GM11168 (cell line): ENCODE measurements at regions not wholly inside any gene's neighbourhood (a gene's known extent, or its start where the extent isn't known, plus 50 kb on each side); places are given as distances from the start of the nearest gene placed in this dataset.

ENCODE experiments used
- in situ Hi-C: fragments of 300-500 bp; cut with MboI; formaldehyde crosslinking; loops from one replicate; pipeline ENCODE4 v1.12.0; 2022; ENCODE audit warnings: low sequenced_read_pairs; ENCODE audit not compliant: unreplicated experiment

DNA sequence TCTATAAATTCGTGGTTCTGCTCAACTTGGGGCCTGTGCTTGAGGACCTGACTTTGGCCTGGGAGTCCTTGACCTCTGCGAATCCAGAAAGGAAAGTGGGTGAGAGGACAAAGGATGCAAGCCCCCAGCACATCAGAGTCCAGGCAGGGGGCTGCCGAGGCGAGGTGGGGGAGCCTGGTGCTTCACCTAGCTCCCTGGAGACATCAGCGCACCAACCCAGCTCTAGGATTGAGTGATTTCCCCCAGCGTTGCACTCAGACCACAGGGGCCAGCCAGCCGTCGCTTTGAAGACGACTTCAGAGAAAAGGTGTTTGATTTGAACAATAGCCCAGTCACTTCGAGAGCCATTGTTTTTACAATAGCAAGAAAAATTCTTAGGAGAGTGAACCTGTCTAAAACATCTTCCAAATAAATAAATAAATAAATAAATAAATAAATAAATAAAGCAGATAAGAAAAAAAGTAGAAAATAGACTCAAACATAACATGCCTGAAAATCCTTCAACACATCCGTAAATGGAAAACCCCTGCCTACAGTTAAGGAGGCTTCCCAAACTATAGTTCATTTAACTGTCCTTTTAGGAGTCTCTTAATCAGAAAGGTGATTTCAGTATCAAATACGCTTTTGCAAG, 180.9 kb downstream of the RBFOX3 start:
- in situ Hi-C loops: no loop called here

- in situ Hi-C loops: no loop called here
Measured at GRCh38 chr17:79428988-79429387, 181.9 kb downstream of the RBFOX3 start.

- in situ Hi-C loops: no loop called here
Measured at GRCh38 chr17:79427621-79428539, 183.0 kb downstream of the RBFOX3 start.

DNA sequence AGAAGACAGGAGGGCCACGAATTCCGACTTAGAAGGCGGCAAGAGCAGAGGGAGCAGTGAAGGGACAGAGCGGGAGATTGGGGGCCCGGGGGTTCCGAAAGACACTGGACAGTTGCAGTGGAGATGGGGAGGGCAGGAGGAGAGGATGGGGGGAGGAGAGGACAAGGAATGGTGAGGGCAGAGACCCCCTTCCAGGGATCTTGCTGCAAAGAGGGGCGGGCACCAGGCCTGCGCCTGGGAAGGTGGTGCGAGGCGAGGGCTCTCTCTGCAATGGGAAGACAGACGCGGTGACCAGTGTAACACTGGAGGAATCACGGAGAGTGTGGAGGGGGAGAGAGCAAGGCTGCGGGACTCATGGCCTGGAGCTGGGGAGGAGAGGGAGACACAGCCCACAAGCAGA, 185.2 kb downstream of the RBFOX3 start:
- in situ Hi-C loops: no loop called here

GRCh38 chr17:79424471-79425185, 186.2 kb downstream of the RBFOX3 start:
- in situ Hi-C loops: no loop called here

DNA sequence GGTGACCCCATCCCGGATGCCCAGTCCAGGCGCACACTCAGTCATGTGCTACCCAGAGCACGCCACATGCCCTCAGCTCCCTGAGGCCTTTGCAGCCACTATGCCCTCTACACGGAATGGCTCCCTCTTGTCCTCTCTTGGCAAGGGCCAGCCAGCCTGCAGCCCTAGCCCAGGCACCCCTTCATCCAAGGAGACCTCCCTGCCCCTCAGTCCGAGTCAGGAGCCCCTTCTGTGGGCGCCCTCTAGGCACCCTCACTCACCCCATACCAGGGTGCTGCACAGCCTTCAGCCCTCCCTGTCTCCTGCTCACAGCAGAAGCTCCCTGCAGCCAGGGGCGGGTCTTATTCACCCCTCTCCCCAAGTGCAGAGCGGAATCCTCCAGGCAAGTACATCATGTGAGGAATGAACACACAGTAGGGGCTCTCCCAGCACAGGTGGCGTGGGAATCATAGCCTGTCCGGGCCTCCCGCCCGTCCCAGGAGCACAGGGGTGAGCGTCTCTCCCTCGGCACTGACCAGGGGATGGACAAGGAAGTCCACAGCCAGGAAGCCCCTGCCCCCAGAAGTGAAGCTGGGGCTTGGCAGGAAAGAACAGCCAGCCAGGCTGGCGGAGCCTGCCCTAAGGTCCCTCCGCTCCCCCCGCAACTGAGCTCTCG, 186.9 kb downstream of the RBFOX3 start:
- in situ Hi-C loops: no loop called here

GRCh38 chr17:79422236-79422635, 188.6 kb downstream of the RBFOX3 start:
- in situ Hi-C loops: no loop called here

- in situ Hi-C loops: no loop called here
Measured at GRCh38 chr17:79420318-79421243, 190.3 kb downstream of the RBFOX3 start.

DNA sequence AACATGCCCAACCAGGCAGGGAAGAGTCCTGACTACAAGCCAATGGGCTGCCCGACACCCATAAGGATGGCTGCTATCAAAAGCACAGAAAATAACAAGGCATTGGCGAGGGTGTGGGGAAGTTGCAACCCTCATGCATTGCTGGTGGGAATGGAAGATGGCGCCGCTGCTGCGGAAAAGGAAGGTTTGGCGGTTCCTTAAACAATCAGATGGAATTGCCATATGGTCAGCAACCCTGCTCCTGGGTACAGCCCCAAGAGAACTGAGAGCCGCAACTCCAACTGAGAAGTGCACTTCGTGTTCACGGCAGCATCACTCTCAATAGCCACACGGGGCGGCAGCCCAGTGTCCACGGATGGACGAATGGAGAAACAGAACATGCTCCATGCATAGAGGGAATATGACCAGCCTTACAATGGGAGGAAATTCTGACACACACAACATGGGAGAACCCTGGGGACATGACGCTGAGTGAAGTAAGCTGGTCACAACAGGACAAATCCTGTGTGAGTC, 193.3 kb downstream of the RBFOX3 start:
- in situ Hi-C loops: no loop called here

DNA sequence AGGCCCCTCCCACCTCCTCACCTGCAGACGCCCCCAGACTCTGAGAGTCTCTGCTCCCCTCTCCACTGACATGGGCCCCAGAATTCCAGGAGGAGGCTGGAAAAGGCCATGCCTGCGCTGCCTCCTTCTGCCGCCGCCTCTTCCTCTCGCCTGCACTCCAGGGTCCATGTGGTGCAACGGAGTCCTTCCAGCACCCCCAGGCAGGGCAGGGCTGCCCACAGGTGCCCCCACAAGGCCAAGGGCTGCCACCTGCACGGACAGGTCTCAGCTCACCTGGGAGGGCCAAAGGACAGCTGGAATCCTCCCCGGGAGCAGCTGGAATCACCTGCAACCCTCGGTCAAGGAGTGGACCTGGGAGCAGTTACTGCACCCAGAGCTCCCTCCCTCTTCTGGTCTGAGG, 194.9 kb downstream of the RBFOX3 start:
- in situ Hi-C loops: no loop called here

DNA sequence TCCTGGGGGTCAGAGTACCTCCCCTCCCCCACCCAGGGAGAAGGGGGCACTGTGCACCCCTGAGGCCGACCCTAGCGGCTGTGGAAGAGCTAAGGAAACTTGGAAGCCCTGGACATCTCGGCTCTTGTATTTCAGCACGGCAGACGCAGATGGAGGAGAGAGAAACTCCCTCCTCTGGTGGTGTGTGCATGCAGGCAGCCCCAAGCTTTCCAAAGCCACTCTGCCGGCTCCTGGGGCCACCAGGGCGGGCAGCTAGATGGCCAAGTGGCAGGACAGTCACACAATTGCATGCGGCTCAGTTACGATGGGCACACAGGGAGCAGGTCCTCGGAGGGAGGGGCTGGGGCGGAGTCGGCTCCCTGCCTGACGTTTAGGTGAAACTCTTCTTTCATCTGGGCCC, 195.5 kb downstream of the RBFOX3 start:
- in situ Hi-C loops: no loop called here

DNA sequence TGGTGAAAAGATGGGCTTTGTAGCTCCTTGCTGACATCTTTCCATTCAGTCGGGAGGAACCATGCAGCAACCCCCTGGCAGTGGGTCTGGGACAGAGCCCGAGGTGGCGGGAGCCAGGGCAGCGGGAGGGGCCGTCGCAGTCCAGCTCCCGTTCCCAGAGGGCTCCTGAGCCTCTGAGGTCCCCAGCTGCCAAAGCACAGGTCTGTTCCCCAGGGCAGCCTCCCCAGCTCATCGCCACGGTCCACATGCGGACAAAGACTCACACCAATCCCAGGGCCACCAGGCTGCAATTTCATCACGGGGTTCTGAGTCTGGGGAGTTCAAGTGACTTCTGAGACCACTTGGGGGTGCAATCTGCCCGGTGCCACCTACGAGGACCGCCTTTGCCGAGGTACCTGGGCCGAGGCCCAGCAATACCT, 196.0 kb downstream of the RBFOX3 start:
- in situ Hi-C loops: no loop called here

GRCh38 chr17:79414063-79414792, 196.6 kb downstream of the RBFOX3 start:
- in situ Hi-C loops: no loop called here

- in situ Hi-C loops: no loop called here
Measured at GRCh38 chr17:79413611-79414010, 197.2 kb downstream of the RBFOX3 start.

DNA sequence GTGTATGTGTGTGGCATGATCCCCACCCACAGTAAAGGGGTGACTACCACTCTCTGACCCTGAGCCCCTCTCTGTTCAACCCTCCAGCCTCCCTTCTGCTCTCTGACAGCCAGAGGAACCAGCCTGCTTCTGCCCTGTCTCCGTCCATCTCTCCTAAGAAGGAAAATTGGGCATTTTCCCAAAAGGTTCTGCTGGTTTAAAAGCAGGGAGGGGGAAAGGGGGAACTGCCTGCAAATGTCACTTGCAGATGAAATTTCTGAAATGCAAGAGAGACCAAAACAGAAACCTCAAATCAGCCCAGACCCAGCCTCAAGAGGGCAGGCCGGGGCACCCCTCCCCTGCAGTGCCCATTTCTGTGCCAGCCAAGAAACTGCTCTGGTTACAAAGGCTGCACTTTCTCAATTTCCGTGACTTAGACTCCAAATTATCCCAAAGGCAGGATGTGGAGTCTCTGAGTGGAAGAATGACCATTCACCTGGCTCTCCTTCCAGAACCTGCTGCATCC, 197.9 kb downstream of the RBFOX3 start:
- in situ Hi-C loops: no loop called here

- in situ Hi-C loops: no loop called here
Measured at GRCh38 chr17:79412110-79412509, 198.7 kb downstream of the RBFOX3 start.

GRCh38 chr17:79411419-79411818, 199.4 kb downstream of the RBFOX3 start:
- in situ Hi-C loops: no loop called here

DNA sequence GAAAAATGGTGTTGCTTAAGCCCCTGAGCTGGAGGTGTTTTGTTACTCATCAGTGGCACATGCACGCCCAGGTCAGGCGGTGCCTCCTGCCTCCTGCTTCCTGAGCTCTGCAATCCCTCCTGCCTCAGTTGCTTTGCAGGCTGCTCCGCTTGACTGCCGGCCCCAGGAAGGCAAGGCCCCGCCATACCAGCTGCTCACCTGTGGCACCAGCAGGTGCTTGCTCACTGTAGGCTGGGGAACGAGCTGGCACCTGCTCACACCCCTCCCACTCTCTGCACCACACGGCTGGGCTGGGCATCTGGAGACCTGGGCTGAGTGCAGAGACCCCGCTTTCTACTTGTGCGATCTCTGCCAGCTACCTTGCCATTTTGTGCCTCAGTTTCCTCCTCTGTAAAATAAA, 200.2 kb downstream of the RBFOX3 start:
- in situ Hi-C loops: no loop called here
